ENCODE measurements at regions not wholly inside any gene's neighbourhood (a gene's known extent, or its start where the extent isn't known, plus 50 kb on each side); places are given as distances from the start of the nearest gene placed in this dataset.

DNA sequence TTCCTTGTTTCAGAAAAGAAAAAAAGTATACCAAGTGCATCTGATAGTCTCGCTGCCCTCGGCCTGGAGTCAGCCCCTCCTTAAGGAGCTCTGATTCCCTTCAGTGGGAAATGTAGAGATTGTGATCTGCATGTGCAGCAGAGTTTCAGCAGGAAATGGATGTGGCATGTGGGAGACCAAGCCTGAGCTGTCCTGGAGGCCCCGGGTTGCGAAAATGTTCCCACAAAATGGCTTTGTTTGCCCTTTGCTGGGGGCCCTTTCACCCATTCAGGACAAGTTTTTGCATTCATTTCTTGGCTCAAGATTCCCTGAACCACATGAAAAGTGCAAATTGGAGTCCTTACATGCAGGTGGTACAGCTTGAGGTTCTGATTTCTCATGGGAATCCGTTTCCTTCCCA is 230.9 kb downstream of the GADD45G start:
- TF ChIP-seq, protein P1, sequence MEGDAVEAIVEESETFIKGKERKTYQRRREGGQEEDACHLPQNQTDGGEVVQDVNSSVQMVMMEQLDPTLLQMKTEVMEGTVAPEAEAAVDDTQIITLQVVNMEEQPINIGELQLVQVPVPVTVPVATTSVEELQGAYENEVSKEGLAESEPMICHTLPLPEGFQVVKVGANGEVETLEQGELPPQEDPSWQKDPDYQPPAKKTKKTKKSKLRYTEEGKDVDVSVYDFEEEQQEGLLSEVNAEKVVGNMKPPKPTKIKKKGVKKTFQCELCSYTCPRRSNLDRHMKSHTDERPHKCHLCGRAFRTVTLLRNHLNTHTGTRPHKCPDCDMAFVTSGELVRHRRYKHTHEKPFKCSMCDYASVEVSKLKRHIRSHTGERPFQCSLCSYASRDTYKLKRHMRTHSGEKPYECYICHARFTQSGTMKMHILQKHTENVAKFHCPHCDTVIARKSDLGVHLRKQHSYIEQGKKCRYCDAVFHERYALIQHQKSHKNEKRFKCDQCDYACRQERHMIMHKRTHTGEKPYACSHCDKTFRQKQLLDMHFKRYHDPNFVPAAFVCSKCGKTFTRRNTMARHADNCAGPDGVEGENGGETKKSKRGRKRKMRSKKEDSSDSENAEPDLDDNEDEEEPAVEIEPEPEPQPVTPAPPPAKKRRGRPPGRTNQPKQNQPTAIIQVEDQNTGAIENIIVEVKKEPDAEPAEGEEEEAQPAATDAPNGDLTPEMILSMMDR (IDR thresholded peaks at IDR 0.05) = no peak
- Histone ChIP-seq H3K9me3 (peaks cover 2 to 3% of the 10 kb centered on the region in 2 donors), H3K4me3 (no peak overlapping the region), H3K27ac (no peak overlapping the region), H3K27me3 (no peaks in the 10 kb centered on the region), H3K36me3 (no peaks in the 10 kb centered on the region), H3K4me1 (no peaks in the 10 kb centered on the region)
- DNase-seq (ENCODE audit: low spot score in 2 of 2) = peak in 1 of 2 donors; percentile 19
- intact Hi-C loops (cut with DNase I) = no loop called here

DNA sequence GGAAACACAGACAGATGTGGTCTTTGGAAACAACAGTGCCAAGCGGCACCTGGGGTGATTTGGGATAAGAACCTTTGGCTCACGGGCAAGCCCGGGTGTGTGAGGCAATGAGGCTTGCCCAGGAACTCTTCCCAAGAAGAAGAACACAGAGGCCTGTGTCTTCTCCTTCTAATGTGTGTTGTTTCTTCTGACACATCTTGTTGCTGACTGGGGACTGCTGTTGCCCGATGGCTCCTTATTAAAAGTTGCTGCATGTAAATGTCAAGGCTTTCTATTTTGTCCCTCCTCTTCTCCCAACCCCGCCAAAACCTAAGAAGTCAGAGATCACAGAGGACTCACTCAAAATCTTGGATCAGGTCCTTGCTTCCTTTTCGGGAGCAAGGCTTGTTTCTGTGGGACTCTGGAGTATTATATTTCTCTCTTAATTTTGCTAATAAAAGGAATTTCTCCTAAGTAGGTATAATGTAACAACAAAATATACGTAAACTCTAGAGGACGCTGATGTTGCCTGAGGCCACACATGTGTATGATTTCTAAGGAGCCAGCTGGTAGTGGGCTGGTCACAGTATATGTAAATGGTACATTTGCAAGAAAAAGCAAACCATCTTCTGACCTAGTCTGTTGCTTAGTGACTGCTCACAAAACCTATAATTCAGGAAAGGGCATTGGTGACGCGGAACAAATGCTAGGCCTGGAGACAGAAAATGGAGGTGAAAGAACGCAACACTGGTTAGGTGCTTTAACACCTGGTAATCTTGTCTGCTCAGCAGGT is 232.5 kb downstream of the GADD45G start:
- peak in 1 of 2 donors; percentile 9 for DNase-seq (ENCODE audit: low spot score in 2 of 2)
- Histone ChIP-seq H3K36me3 (no peaks in the 10 kb centered on the region), H3K4me1 (no peaks in the 10 kb centered on the region), H3K4me3 (no peak overlapping the region), H3K27me3 (no peaks in the 10 kb centered on the region), H3K27ac (no peak overlapping the region), H3K9me3 (no peaks in the 10 kb centered on the region)
- intact Hi-C loops (cut with DNase I) = no loop called here
- TF ChIP-seq, protein P1 (IDR thresholded peaks at IDR 0.05) = no peak

DNA sequence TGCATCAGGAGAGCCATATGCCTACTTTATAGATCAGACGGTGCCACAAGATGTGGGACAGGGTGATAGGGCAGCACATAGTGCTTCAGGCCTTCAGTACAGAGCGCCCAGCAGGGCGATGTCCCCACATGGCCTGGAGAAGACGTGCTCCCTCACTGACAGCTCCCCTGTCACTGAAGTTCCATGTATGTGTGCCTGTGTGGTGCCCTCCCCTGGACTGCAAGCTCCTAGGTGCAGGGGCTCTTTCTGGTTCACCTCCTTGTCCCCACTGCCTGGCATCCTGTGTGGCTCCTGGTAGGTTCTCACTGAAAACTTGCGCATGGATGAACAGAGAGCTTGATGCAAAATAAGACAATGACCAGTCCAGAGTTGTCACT is 233.1 kb downstream of the GADD45G start:
- Histone ChIP-seq H3K4me1 (no peaks in the 10 kb centered on the region), H3K4me3 (no peak overlapping the region), H3K36me3 (no peaks in the 10 kb centered on the region), H3K27me3 (no peaks in the 10 kb centered on the region), H3K27ac (no peak overlapping the region), H3K9me3 (no peaks in the 10 kb centered on the region)
- intact Hi-C loops (cut with DNase I) = no loop called here
- TF ChIP-seq, protein P1 (IDR thresholded peaks at IDR 0.05) = no peak
- peak in 1 of 2 donors; percentile 22 for DNase-seq (ENCODE audit: low spot score in 2 of 2)

DNA sequence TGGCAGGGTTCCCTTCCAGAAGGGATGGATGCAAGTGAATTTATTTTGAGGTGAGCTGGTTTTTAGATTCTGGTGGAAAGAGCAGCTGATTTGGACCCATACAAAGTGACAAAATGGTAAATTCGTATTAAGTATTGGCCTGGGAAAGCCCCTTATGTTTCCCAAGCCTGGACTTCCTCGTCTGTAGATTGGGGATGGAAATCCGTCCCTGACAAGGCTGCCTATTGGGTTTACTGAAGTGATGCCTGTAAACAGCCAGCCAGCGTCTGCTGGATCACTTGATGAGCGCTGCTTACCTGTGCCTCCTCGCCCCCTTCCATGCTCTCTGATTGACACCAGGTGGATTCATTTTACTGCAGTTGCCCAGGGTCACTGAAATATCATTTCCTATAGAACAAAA is 233.8 kb downstream of the GADD45G start:
- DNase-seq (ENCODE audit: low spot score in 2 of 2) = peak in 1 of 2 donors; percentile 12
- intact Hi-C loops (cut with DNase I) = no loop called here
- TF ChIP-seq, protein P1 (IDR thresholded peaks at IDR 0.05) = no peak
- H3K27me3 ChIP-seq = no peaks in the 10 kb centered on the region
- no peak overlapping the region for H3K27ac ChIP-seq
- H3K9me3 ChIP-seq = no peaks in the 10 kb centered on the region
- H3K4me3 ChIP-seq = no peak overlapping the region
- no peaks in the 10 kb centered on the region for H3K36me3 ChIP-seq
- H3K4me1 ChIP-seq = no peaks in the 10 kb centered on the region

DNA sequence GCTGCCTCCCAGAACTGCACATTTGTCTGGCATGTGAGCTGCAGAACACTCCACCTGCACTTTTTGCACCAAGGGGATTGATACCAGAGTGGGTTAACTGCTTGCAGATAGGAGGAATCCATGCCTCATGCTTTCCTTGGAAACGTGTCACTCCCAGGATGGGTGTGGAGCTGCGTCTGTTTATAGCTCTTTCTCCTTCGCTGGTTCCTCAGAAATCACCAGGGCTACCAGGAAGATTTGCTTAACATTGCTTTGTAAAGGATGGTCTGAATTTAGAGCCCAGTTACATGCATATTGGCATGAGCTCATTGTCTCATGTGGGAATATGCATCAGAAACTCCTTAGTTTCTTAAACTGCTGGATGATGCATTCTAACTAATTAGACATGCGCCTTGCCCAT is 234.6 kb downstream of the GADD45G start:
- H3K4me1 ChIP-seq = no peaks in the 10 kb centered on the region
- intact Hi-C loops (cut with DNase I) = no loop called here
- H3K4me3 ChIP-seq = no peak overlapping the region
- no peaks in the 10 kb centered on the region for H3K9me3 ChIP-seq
- H3K27me3 ChIP-seq = no peaks in the 10 kb centered on the region
- no peaks in the 10 kb centered on the region for H3K36me3 ChIP-seq
- DNase-seq (ENCODE audit: low spot score in 2 of 2) = peak in 1 of 2 donors; percentile 24
- TF ChIP-seq, protein P1 (IDR thresholded peaks at IDR 0.05) = no peak
- H3K27ac ChIP-seq = no peak overlapping the region

Data from ascending aorta (tissue), 2 donors.